ENCODE measurements at regions not wholly inside any gene's neighbourhood (a gene's known extent, or its start where the extent isn't known, plus 50 kb on each side); places are given as distances from the start of the nearest gene placed in this dataset.

- DNase-seq (ENCODE audit: low spot score) = no peak
Observed at GRCh38 chr15:25959100-25959499, 96.0 kb upstream of the ATP10A start.

GRCh38 chr15:25955628-25956027 is 92.5 kb upstream of the ATP10A start:
- DNase-seq (ENCODE audit: low spot score) = no peak

GRCh38 chr15:25954398-25954797 is 91.3 kb upstream of the ATP10A start:
- DNase-seq (ENCODE audit: low spot score) = no peak

- no peak for DNase-seq (ENCODE audit: low spot score)
Observed at GRCh38 chr15:25950014-25950413, 86.9 kb upstream of the ATP10A start.

- peak; percentile 12 for DNase-seq (ENCODE audit: low spot score)
Observed at GRCh38 chr15:25947323-25948314, 84.5 kb upstream of the ATP10A start.

- DNase-seq (ENCODE audit: low spot score) = no peak
Observed at GRCh38 chr15:25946241-25946805, 83.2 kb upstream of the ATP10A start.

- no peak for DNase-seq (ENCODE audit: low spot score)
Observed at GRCh38 chr15:25944386-25944785, 81.3 kb upstream of the ATP10A start.

GRCh38 chr15:25943831-25944230 is 80.7 kb upstream of the ATP10A start:
- DNase-seq (ENCODE audit: low spot score) = no peak

- DNase-seq (ENCODE audit: low spot score) = no peak
Observed at GRCh38 chr15:25939122-25939521, 76.0 kb upstream of the ATP10A start.

GRCh38 chr15:25937796-25938195 is 74.7 kb upstream of the ATP10A start:
- no peak for DNase-seq (ENCODE audit: low spot score)

GRCh38 chr15:25936004-25936403 is 72.9 kb upstream of the ATP10A start:
- DNase-seq (ENCODE audit: low spot score) = no peak

- peak; percentile 81 for DNase-seq (ENCODE audit: low spot score)
Observed at GRCh38 chr15:25933456-25934158, 70.5 kb upstream of the ATP10A start.

- DNase-seq (ENCODE audit: low spot score) = no peak
Observed at GRCh38 chr15:25932696-25933095, 69.6 kb upstream of the ATP10A start.

GRCh38 chr15:25931851-25932250 is 68.7 kb upstream of the ATP10A start:
- DNase-seq (ENCODE audit: low spot score) = peak; percentile 81

- DNase-seq (ENCODE audit: low spot score) = no peak
Observed at GRCh38 chr15:25930931-25931330, 67.8 kb upstream of the ATP10A start.

All from mucosa of gallbladder (tissue), 1 donor.